ENCODE measurements at regions not wholly inside any gene's neighbourhood (a gene's known extent, or its start where the extent isn't known, plus 50 kb on each side); places are given as distances from the start of the nearest gene placed in this dataset.

- Histone ChIP-seq H3K4me1 (ENCODE audit: control insufficient read depth in 2 of 3, insufficient read depth in 2 of 3, low read depth in 1 of 3, low read length in 3 of 3) (no peaks in the 10 kb centered on the region), H3K27me3 (ENCODE audit: control insufficient read depth, insufficient read depth, low read length) (peaks cover 2% of the 10 kb centered on the region), H3K27ac (ENCODE audit: low read depth in 2 of 2, low read length in 2 of 2) (no peak overlapping the region), H3K36me3 (ENCODE audit: control insufficient read depth in 2 of 3, insufficient read depth in 3 of 3, low read length in 3 of 3) (no peaks in the 10 kb centered on the region), H3K9me3 (ENCODE audit: control insufficient read depth in 2 of 3, insufficient read depth in 1 of 3, low read length in 3 of 3) (no peaks in the 10 kb centered on the region), H3K4me3 (ENCODE audit: low read length in 3 of 3) (no peak overlapping the region), H3K9ac (ENCODE audit: low read length in 3 of 3) (no peak overlapping the region)
- intact Hi-C loops (cut with DNase I): no loop called here
- DNase-seq: no peak
- no peak for FAIRE-seq
- TF ChIP-seq CTCF (IDR thresholded peaks at IDR 0.05; ENCODE audit: borderline replicate concordance, extremely low read depth, insufficient read depth): no peak
These were observed 166.7 kb upstream of the LHX5 start for GRCh38 chr12:113638460-113638775.

GRCh38 chr12:113634982-113635381 lies 163.3 kb upstream of the LHX5 start:
- no peaks in the 10 kb centered on the region for H3K36me3 ChIP-seq (ENCODE audit: control insufficient read depth in 2 of 3, insufficient read depth in 3 of 3, low read length in 3 of 3)
- no peak overlapping the region for H3K27ac ChIP-seq (ENCODE audit: low read depth in 2 of 2, low read length in 2 of 2)
- no peak overlapping the region for H3K9ac ChIP-seq (ENCODE audit: low read length in 3 of 3)
- TF ChIP-seq CTCF (IDR thresholded peaks at IDR 0.05; ENCODE audit: borderline replicate concordance, extremely low read depth, insufficient read depth): no peak
- no peak overlapping the region for H3K4me3 ChIP-seq (ENCODE audit: low read length in 3 of 3)
- FAIRE-seq: no peak
- H3K9me3 ChIP-seq (ENCODE audit: control insufficient read depth in 2 of 3, insufficient read depth in 1 of 3, low read length in 3 of 3): peaks cover 0 to 6% (median under 1%) of the 10 kb centered on the region in 3 donors
- no peak for DNase-seq
- no peaks in the 10 kb centered on the region for H3K4me1 ChIP-seq (ENCODE audit: control insufficient read depth in 2 of 3, insufficient read depth in 2 of 3, low read depth in 1 of 3, low read length in 3 of 3)
- intact Hi-C loops (cut with DNase I): no loop called here
- peaks cover 2% of the 10 kb centered on the region for H3K27me3 ChIP-seq (ENCODE audit: control insufficient read depth, insufficient read depth, low read length)

- intact Hi-C loops (cut with DNase I): no loop called here
- Histone ChIP-seq H3K4me3 (ENCODE audit: low read length in 3 of 3) (no peak overlapping the region), H3K27ac (ENCODE audit: low read depth in 2 of 2, low read length in 2 of 2) (no peak overlapping the region), H3K36me3 (ENCODE audit: control insufficient read depth in 2 of 3, insufficient read depth in 3 of 3, low read length in 3 of 3) (no peaks in the 10 kb centered on the region), H3K4me1 (ENCODE audit: control insufficient read depth in 2 of 3, insufficient read depth in 2 of 3, low read depth in 1 of 3, low read length in 3 of 3) (no peaks in the 10 kb centered on the region), H3K27me3 (ENCODE audit: control insufficient read depth, insufficient read depth, low read length) (peaks cover 2% of the 10 kb centered on the region), H3K9me3 (ENCODE audit: control insufficient read depth in 2 of 3, insufficient read depth in 1 of 3, low read length in 3 of 3) (peaks cover 0 to 12% (median 3%) of the 10 kb centered on the region in 3 donors), H3K9ac (ENCODE audit: low read length in 3 of 3) (no peak overlapping the region)
- FAIRE-seq (no peak), DNase-seq (no peak)
- no peak for TF ChIP-seq CTCF (IDR thresholded peaks at IDR 0.05; ENCODE audit: borderline replicate concordance, extremely low read depth, insufficient read depth)
These were observed 162.8 kb upstream of the LHX5 start for GRCh38 chr12:113634474-113634873.

- no peak for FAIRE-seq
- intact Hi-C loops (cut with DNase I): no loop called here
- Histone ChIP-seq H3K4me3 (ENCODE audit: low read length in 3 of 3) (no peak overlapping the region), H3K27me3 (ENCODE audit: control insufficient read depth, insufficient read depth, low read length) (peaks cover 2% of the 10 kb centered on the region), H3K9ac (ENCODE audit: low read length in 3 of 3) (no peak overlapping the region), H3K27ac (ENCODE audit: low read depth in 2 of 2, low read length in 2 of 2) (no peak overlapping the region), H3K4me1 (ENCODE audit: control insufficient read depth in 2 of 3, insufficient read depth in 2 of 3, low read depth in 1 of 3, low read length in 3 of 3) (no peaks in the 10 kb centered on the region), H3K36me3 (ENCODE audit: control insufficient read depth in 2 of 3, insufficient read depth in 3 of 3, low read length in 3 of 3) (no peaks in the 10 kb centered on the region), H3K9me3 (ENCODE audit: control insufficient read depth in 2 of 3, insufficient read depth in 1 of 3, low read length in 3 of 3) (peaks cover 0 to 16% (median 3%) of the 10 kb centered on the region in 3 donors)
- TF ChIP-seq CTCF (IDR thresholded peaks at IDR 0.05; ENCODE audit: borderline replicate concordance, extremely low read depth, insufficient read depth): no peak
- DNase-seq: no peak
These were observed 162.1 kb upstream of the LHX5 start for GRCh38 chr12:113633678-113634332.

Measured in kidney (tissue), 13 donors.